Endothelial cell of umbilical vein (primary cell): ENCODE measurements at regions not wholly inside any gene's neighbourhood (a gene's known extent, or its start where the extent isn't known, plus 50 kb on each side); places are given as distances from the start of the nearest gene placed in this dataset.

ENCODE experiments used
- BruUV-seq: library from RNA; stranded (reverse); fragments of 400-500 nt; replicated peaks from 2 replicates; lab custom pipeline; 2021; lab: Mats Ljungman, UMichigan
- CTCF ChIA-PET: fragments of 300-600, 350-600 bp; sonication (Branson Sonifier 250); formaldehyde crosslinking; loops from one replicate; lab custom pipeline; 2021; ENCODE audit warnings: antibody characterized with exemption, inconsistent platforms; lab: Charles Lee
- POLR2A ChIA-PET: fragments of 300-600, 350-600 bp; sonication (Branson Sonifier 250); formaldehyde crosslinking; loops from one replicate; lab custom pipeline; 2021; ENCODE audit warnings: antibody characterized with exemption, inconsistent platforms; lab: Charles Lee
- DNase-seq: peaks from one replicate; pipeline ENCODE4 v3.0.0-alpha.2; 2011; ENCODE audit warnings: low read depth, low spot score
- FAIRE-seq: peaks from 2 replicates; lab custom pipeline; 2011; peaks lifted over from hg19 to GRCh38; lab: Jason Lieb, UNC
- H2AFZ ChIP-seq: 2 replicates; pipeline ENCODE4 v1.6.0; 2012; ENCODE audit warnings: low read depth, low read length, control low read depth, inconsistent platforms
- H3K27ac ChIP-seq: 2 replicates; pipeline ENCODE4 v1.5.1; 2011; ENCODE audit warnings: low read depth, mild to moderate bottlenecking, control low read depth, low read length, moderate library complexity; ENCODE audit not compliant: insufficient read depth
- H3K27me3 ChIP-seq, 2 experiments: 2 replicates each; pipeline versions ENCODE4 v1.6.0 to v1.6.1; 2011; ENCODE audit warnings: low read length in 2 of 2, mixed read lengths in 1 of 2; ENCODE audit not compliant: control insufficient read depth in 2 of 2, insufficient read depth in 2 of 2
- H3K36me3 ChIP-seq, 2 experiments: 2 replicates in 1 of 2; 3 replicates in 1 of 2; pipeline ENCODE4 v1.5.1; 2011; ENCODE audit warnings: low read length in 2 of 2, mild to moderate bottlenecking in 1 of 2, moderate library complexity in 1 of 2; ENCODE audit not compliant: control insufficient read depth in 2 of 2, insufficient read depth in 2 of 2; ENCODE audit errors: extremely low read depth in 1 of 2
- H3K4me1 ChIP-seq: 3 replicates; pipeline ENCODE4 v1.5.1; 2011; ENCODE audit warnings: mild to moderate bottlenecking, low read length; ENCODE audit not compliant: control insufficient read depth, insufficient read depth; ENCODE audit errors: extremely low read depth
- H3K4me2 ChIP-seq: 2 replicates; pipeline ENCODE4 v1.6.1; 2011; ENCODE audit warnings: low read length, control low read depth, mixed read lengths; ENCODE audit not compliant: insufficient read depth
- H3K4me3 ChIP-seq, 3 experiments: fragments of 200-600 bp in 1 of 3; sonication (generic), shearing (Covaris generic) in 1 of 3; replicated peaks in 1 of 3; 2 replicates each; pipeline ENCODE4 v1.5.1; 2011 to 2016; ENCODE audit warnings: control low read depth in 3 of 3, low read length in 3 of 3, mild to moderate bottlenecking in 2 of 3, inconsistent platforms in 1 of 3, low read depth in 1 of 3, moderate library complexity in 1 of 3; ENCODE audit not compliant: insufficient read depth in 1 of 3
- H3K79me2 ChIP-seq: 2 replicates; pipeline ENCODE4 v1.6.0; 2012; ENCODE audit warnings: low read length, inconsistent platforms; ENCODE audit not compliant: control insufficient read depth, insufficient read depth
- H3K9ac ChIP-seq: replicated peaks from 2 replicates; pipeline ENCODE3; 2011; ENCODE audit warnings: low read length, control low read depth; ENCODE audit not compliant: insufficient read depth; ENCODE audit errors: extremely low read depth
- H3K9me1 ChIP-seq: replicated peaks from 3 replicates; pipeline ENCODE4 v1.6.0; 2011; ENCODE audit warnings: mild to moderate bottlenecking, low read length; ENCODE audit not compliant: control insufficient read depth, insufficient read depth; ENCODE audit errors: extremely low read depth
- H3K9me3 ChIP-seq: replicated peaks from 2 replicates; pipeline ENCODE4 v1.5.1; 2012; ENCODE audit warnings: low read length, inconsistent platforms; ENCODE audit not compliant: control insufficient read depth, insufficient read depth
- H4K20me1 ChIP-seq: replicated peaks from 2 replicates; pipeline ENCODE3; 2011; ENCODE audit warnings: mild to moderate bottlenecking, low read length; ENCODE audit not compliant: control insufficient read depth, insufficient read depth; ENCODE audit errors: extremely low read depth
- EZH2 ChIP-seq: IDR thresholded peaks from 2 replicates; pipeline ENCODE4 v1.6.1; 2012; ENCODE audit warnings: borderline replicate concordance, low read depth, mild to moderate bottlenecking, moderate library complexity, low read length, inconsistent platforms; ENCODE audit not compliant: severe bottlenecking
- FOS ChIP-seq: IDR thresholded peaks from 2 replicates; pipeline ENCODE4 v1.6.1; 2011; ENCODE audit warnings: mild to moderate bottlenecking, low read length, moderate library complexity, borderline replicate concordance; ENCODE audit not compliant: insufficient read depth
- GATA2 ChIP-seq: IDR thresholded peaks from 2 replicates; pipeline ENCODE4 v1.7.0; 2011; ENCODE audit warnings: low read depth, mild to moderate bottlenecking, moderate library complexity, mixed read lengths, low read length; ENCODE audit not compliant: insufficient read length, insufficient read depth
- JUN ChIP-seq: IDR thresholded peaks from 2 replicates; pipeline ENCODE4 v1.6.1; 2011; ENCODE audit warnings: borderline replicate concordance, low read depth; ENCODE audit not compliant: insufficient read length, insufficient read depth
- MYC ChIP-seq: IDR thresholded peaks from one replicate; pipeline ENCODE4 v1.6.1; 2011; ENCODE audit warnings: mild to moderate bottlenecking, low read depth, low read length
- POLR2A ChIP-seq: IDR thresholded peaks from 2 replicates; pipeline ENCODE4 v1.6.1; 2012; ENCODE audit warnings: low read depth, mild to moderate bottlenecking, control low read depth, low read length
- POLR2AphosphoS5 ChIP-seq: IDR thresholded peaks from 2 replicates; pipeline ENCODE4 v1.6.1; 2012; ENCODE audit warnings: low read depth, mild to moderate bottlenecking, control low read depth, low read length, moderate library complexity; ENCODE audit not compliant: insufficient read depth
- dilution Hi-C: fragments of 300-500 bp; cut with MboI; formaldehyde crosslinking; loops from one replicate; pipeline ENCODE4 v1.15.0; 2019; ENCODE audit warnings: low sequenced_read_pairs; ENCODE audit not compliant: extremely low pct_ligation_motif_present
- intact Hi-C: fragments of 100-400 bp; cut with micrococcal nuclease; formaldehyde crosslinking; loops from one replicate; pipeline ENCODE4 v1.10.0; 2022
- TF ChIP-seq, protein P1 (sequence below): IDR thresholded peaks from 2 replicates; pipeline ENCODE4 v1.6.1; 2011; ENCODE audit not compliant: insufficient read depth, insufficient read length
- TF ChIP-seq, protein P2 (sequence below), 2 donors: IDR thresholded peaks; 1 replicate in 1 of 2; 2 replicates in 1 of 2; pipeline ENCODE4 v1.5.1; 2011; ENCODE audit warnings: low read length in 2 of 2, mild to moderate bottlenecking in 2 of 2, moderate library complexity in 2 of 2, control low read depth in 1 of 2, inconsistent platforms in 1 of 2, low read depth in 1 of 2; ENCODE audit not compliant: insufficient read depth in 1 of 2; ENCODE audit errors: extremely low read depth in 1 of 2

DNA sequence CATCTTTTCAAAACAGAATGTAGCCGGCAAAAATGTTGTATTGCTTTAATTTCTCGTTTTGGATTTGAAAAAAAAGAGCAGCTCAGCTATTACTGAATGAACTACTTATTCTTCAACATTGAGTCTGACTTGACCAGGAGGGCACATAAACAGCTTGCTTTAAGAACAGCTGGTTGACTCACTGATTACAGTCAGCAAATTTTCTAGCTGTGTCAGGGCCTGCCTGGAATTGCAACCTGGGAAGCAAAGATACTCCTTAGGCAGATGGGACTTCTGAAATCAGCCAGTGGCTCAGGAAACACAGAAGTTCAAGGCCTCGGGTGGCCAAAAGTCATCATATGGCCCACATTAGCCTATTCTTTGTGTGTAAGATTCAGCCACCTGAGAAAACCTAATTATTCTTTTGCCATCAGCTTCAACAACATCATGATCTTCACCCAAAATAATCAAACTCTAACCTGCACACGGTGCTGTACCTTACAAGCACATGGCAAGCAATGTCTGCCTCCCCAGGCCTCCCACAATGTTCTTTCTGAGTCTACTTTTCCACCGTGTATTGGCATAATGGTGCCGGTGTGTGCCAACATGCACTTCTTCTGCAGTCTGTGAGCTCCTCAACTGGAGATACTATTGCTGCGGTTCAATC, 307.2 kb downstream of the HHIPL2 start:
- H4K20me1 ChIP-seq = no peaks in the 10 kb centered on the region
- intact Hi-C loops (no loop called here), dilution Hi-C loops (no loop called here)
- ChIA-PET POLR2A (no interaction called here), CTCF (interaction anchor here (1.3 kb wide), 1 partner anchor 215 kb away, joined by 4 read pairs; no protein-coding TSS in a partner anchor)
- no TSS peak for BruUV-seq
- no peaks in the 10 kb centered on the region for H3K9me3 ChIP-seq
- H3K27ac ChIP-seq = no peak overlapping the region
- no peak overlapping the region for H3K4me3 ChIP-seq
- no peaks in the 10 kb centered on the region for H3K4me1 ChIP-seq
- H3K9ac ChIP-seq = no peak overlapping the region
- H3K36me3 ChIP-seq = no peaks in the 10 kb centered on the region
- TF ChIP-seq, protein P1, sequence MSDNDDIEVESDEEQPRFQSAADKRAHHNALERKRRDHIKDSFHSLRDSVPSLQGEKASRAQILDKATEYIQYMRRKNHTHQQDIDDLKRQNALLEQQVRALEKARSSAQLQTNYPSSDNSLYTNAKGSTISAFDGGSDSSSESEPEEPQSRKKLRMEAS = no peak
- TF ChIP-seq POLR2A = no peak
- TF ChIP-seq FOS = no peak
- no peak for TF ChIP-seq GATA2
- TF ChIP-seq EZH2 = no peak
- TF ChIP-seq, protein P2, sequence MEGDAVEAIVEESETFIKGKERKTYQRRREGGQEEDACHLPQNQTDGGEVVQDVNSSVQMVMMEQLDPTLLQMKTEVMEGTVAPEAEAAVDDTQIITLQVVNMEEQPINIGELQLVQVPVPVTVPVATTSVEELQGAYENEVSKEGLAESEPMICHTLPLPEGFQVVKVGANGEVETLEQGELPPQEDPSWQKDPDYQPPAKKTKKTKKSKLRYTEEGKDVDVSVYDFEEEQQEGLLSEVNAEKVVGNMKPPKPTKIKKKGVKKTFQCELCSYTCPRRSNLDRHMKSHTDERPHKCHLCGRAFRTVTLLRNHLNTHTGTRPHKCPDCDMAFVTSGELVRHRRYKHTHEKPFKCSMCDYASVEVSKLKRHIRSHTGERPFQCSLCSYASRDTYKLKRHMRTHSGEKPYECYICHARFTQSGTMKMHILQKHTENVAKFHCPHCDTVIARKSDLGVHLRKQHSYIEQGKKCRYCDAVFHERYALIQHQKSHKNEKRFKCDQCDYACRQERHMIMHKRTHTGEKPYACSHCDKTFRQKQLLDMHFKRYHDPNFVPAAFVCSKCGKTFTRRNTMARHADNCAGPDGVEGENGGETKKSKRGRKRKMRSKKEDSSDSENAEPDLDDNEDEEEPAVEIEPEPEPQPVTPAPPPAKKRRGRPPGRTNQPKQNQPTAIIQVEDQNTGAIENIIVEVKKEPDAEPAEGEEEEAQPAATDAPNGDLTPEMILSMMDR (IDR thresholded peaks at IDR 0.05; ENCODE audit: extremely low read depth in 1 of 2, insufficient read depth in 1 of 2, low read depth in 1 of 2, low read length in 2 of 2) = no peak
- no peak for TF ChIP-seq MYC
- no peak for TF ChIP-seq JUN
- TF ChIP-seq POLR2AphosphoS5 = no peak
- DNase-seq (no peak), FAIRE-seq (no peak)
- H3K4me2 ChIP-seq = no peak overlapping the region
- no peaks in the 10 kb centered on the region for H3K27me3 ChIP-seq
- H2AFZ ChIP-seq = no peak overlapping the region
- H3K79me2 ChIP-seq = no peaks in the 10 kb centered on the region
- H3K9me1 ChIP-seq = no peaks in the 10 kb centered on the region
